Kidney (tissue), 13 donors: ENCODE measurements at regions not wholly inside any gene's neighbourhood (a gene's known extent, or its start where the extent isn't known, plus 50 kb on each side); places are given as distances from the start of the nearest gene placed in this dataset.

ENCODE experiments used
- DNase-seq, 5 donors: peaks; one replicate each; pipeline ENCODE4 v3.0.0-alpha.2; 2013 to 2020
- FAIRE-seq: peaks from 2 replicates; lab custom pipeline; 2012; peaks lifted over from hg19 to GRCh38; lab: Jason Lieb, UNC
- H3K27ac ChIP-seq, 2 donors: one replicate each; pipeline ENCODE4 v1.7.0; 2013; ENCODE audit warnings: low read depth in 2 of 2, low read length in 2 of 2, inconsistent platforms in 1 of 2
- H3K27me3 ChIP-seq: one replicate; pipeline ENCODE4 v1.7.1; 2013; ENCODE audit warnings: low read length, inconsistent platforms; ENCODE audit not compliant: control insufficient read depth, insufficient read depth
- H3K36me3 ChIP-seq, 3 donors: one replicate each; pipeline versions ENCODE4 v1.7.0 to v1.7.1; 2013; ENCODE audit warnings: low read length in 3 of 3, control low read depth in 1 of 3, inconsistent platforms in 1 of 3; ENCODE audit not compliant: insufficient read depth in 3 of 3, control insufficient read depth in 2 of 3
- H3K4me1 ChIP-seq, 3 donors: one replicate each; pipeline versions ENCODE4 v1.7.0 to v1.7.1; 2013; ENCODE audit warnings: low read length in 3 of 3, inconsistent platforms in 1 of 3, low read depth in 1 of 3; ENCODE audit not compliant: control insufficient read depth in 2 of 3, insufficient read depth in 2 of 3
- H3K4me3 ChIP-seq, 3 donors: one replicate each; pipeline versions ENCODE4 v1.7.0 to v1.8.1; 2013; ENCODE audit warnings: low read length in 3 of 3, control low read depth in 1 of 3, inconsistent platforms in 1 of 3
- H3K9ac ChIP-seq, 3 donors: one replicate each; pipeline versions ENCODE4 v1.7.0 to v1.7.1; 2013; ENCODE audit warnings: low read length in 3 of 3, control low read depth in 1 of 3, inconsistent platforms in 1 of 3
- H3K9me3 ChIP-seq, 3 donors: one replicate each; pipeline versions ENCODE4 v1.7.0 to v1.7.1; 2013; ENCODE audit warnings: low read length in 3 of 3, control low read depth in 1 of 3, inconsistent platforms in 1 of 3; ENCODE audit not compliant: control insufficient read depth in 2 of 3, insufficient read depth in 1 of 3
- intact Hi-C: fragments of 100-400 bp; cut with DNase I; formaldehyde crosslinking; loops from one replicate; pipeline ENCODE4 v1.11.1; 2022
- TF ChIP-seq, protein P1 (sequence below): IDR thresholded peaks from 3 replicates; pipeline ENCODE4 v1.5.1; 2012; ENCODE audit warnings: mild to moderate bottlenecking, moderate library complexity, borderline replicate concordance; ENCODE audit not compliant: insufficient read depth; ENCODE audit errors: extremely low read depth
- donor health status: control.
- donor health status: control.
- donor health status: control.
- donor health status: control.
- donor health status: control.
- donor health status: DM: yes; HTN: yes; CAD: no.
- donor health status: Normal renal cell carcinoma (clear cell type).

DNA sequence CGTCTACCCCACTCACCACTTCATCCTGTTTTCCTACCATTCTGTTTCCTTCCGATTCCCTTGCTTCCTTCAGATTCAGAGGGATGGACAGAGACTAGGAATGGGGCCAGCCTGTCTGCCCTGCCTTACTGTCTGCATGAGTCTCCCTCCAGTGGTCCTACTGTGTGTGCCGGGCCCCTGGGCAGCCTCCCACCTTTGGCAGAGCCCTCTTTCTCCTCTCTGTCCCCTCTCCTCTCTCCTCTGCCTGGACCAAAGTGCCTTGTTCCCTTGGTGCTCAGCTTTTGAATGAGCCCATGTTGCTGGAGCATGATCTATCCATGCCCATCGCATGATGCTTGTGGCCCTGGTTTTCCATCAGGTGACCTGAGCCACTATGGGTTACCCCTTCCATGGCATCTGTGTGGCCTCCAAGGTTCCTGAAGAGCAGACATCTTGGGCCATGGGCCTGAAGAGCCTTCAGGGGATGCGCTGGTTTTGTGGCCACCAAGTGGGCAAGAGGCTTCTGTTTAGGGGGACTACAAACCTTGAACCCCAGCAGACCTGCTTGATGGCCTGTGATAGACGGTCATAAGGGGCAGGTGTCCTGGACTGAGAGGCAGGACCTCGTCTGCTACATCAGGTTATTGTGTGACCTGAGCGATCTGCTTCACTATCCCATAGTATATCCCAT, 54.2 kb upstream of the BCL11B start:
- no peaks in the 10 kb centered on the region for H3K36me3 ChIP-seq
- no peak overlapping the region for H3K27ac ChIP-seq
- DNase-seq (no peak), FAIRE-seq (no peak)
- no peak overlapping the region for H3K9ac ChIP-seq
- no peaks in the 10 kb centered on the region for H3K4me1 ChIP-seq
- TF ChIP-seq, protein P1, sequence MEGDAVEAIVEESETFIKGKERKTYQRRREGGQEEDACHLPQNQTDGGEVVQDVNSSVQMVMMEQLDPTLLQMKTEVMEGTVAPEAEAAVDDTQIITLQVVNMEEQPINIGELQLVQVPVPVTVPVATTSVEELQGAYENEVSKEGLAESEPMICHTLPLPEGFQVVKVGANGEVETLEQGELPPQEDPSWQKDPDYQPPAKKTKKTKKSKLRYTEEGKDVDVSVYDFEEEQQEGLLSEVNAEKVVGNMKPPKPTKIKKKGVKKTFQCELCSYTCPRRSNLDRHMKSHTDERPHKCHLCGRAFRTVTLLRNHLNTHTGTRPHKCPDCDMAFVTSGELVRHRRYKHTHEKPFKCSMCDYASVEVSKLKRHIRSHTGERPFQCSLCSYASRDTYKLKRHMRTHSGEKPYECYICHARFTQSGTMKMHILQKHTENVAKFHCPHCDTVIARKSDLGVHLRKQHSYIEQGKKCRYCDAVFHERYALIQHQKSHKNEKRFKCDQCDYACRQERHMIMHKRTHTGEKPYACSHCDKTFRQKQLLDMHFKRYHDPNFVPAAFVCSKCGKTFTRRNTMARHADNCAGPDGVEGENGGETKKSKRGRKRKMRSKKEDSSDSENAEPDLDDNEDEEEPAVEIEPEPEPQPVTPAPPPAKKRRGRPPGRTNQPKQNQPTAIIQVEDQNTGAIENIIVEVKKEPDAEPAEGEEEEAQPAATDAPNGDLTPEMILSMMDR, result no peak
- H3K4me3 ChIP-seq, result no peak overlapping the region
- H3K27me3 ChIP-seq, result no peaks in the 10 kb centered on the region
- no peaks in the 10 kb centered on the region for H3K9me3 ChIP-seq
- intact Hi-C loops, result no loop called here

DNA sequence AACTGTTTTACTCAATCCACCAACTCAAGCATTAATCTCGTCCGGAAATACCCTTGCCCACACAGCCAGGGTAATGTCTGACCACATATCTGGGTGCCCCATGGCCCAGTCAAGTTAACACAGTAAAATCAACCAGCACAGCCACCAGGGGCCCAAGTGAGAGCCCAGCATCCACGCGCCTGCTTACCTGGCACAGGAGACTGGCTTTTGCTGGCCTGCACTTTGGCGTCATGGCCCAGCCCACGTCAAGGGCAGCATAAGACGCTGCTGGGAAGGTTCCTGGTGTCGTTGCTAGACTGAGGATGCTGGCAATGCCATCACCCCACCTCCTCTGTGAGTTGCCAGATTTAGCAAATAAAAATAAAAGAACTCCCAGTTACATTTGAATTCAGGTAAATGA, 53.6 kb upstream of the BCL11B start:
- Histone ChIP-seq H3K27me3 (no peaks in the 10 kb centered on the region), H3K36me3 (no peaks in the 10 kb centered on the region), H3K4me3 (no peak overlapping the region), H3K9me3 (no peaks in the 10 kb centered on the region), H3K27ac (no peak overlapping the region), H3K9ac (no peak overlapping the region), H3K4me1 (no peaks in the 10 kb centered on the region)
- DNase-seq (no peak), FAIRE-seq (no peak)
- intact Hi-C loops, result no loop called here
- TF ChIP-seq, protein P1, result no peak

GRCh38 chr14:99325016-99325415, 53.0 kb upstream of the BCL11B start:
- FAIRE-seq, result no peak
- Histone ChIP-seq H3K36me3 (no peaks in the 10 kb centered on the region), H3K9ac (no peak overlapping the region), H3K9me3 (no peaks in the 10 kb centered on the region), H3K27me3 (no peaks in the 10 kb centered on the region), H3K4me3 (no peak overlapping the region), H3K27ac (no peak overlapping the region), H3K4me1 (no peaks in the 10 kb centered on the region)
- no peak for DNase-seq
- intact Hi-C loops, result no loop called here
- TF ChIP-seq, protein P1, result no peak

DNA sequence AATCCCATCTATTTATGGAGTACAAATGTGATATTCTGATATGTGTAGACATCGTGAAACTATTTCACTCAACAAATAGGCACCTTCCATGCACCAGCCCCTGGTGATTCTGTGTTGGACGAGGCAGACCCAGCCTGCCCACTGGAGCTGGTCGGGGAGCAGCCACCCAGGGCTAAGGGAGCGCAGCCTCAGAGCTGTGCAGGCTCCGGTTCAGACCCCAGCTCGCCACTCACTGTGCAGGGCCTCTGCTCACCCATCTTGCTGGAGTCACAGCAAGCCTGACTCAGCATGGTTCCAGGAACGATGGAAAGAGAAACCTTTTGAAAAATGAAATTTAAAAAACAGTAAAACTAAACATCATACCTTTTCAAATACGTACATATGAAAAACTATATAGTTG, 52.3 kb upstream of the BCL11B start:
- no peak for DNase-seq
- H3K9me3 ChIP-seq, result no peaks in the 10 kb centered on the region
- H3K36me3 ChIP-seq, result no peaks in the 10 kb centered on the region
- H3K9ac ChIP-seq, result no peak overlapping the region
- no peak overlapping the region for H3K4me3 ChIP-seq
- FAIRE-seq, result no peak
- no peaks in the 10 kb centered on the region for H3K4me1 ChIP-seq
- H3K27me3 ChIP-seq, result no peaks in the 10 kb centered on the region
- intact Hi-C loops, result no loop called here
- TF ChIP-seq, protein P1, result no peak
- H3K27ac ChIP-seq, result no peak overlapping the region
